Muscle of leg (tissue), 3 donors: ENCODE measurements at regions not wholly inside any gene's neighbourhood (a gene's known extent, or its start where the extent isn't known, plus 50 kb on each side); places are given as distances from the start of the nearest gene placed in this dataset.
"Not testable (repeated sequence)": the region's sequence is repeated elsewhere in the genome, so short reads cannot be mapped to it uniquely, and the experiment has no call there.

Source experiments
- DNase-seq: peaks from one replicate; pipeline ENCODE4 v3.0.0; 2013
- H3K27ac ChIP-seq: one replicate; pipeline ENCODE4 v1.5.1; 2013; ENCODE audit warnings: mild to moderate bottlenecking, low read length, control low read depth
- H3K27me3 ChIP-seq: one replicate; pipeline ENCODE4 v1.6.1; 2013; ENCODE audit warnings: low read length; ENCODE audit not compliant: control insufficient read depth, insufficient read depth
- H3K36me3 ChIP-seq: one replicate; pipeline ENCODE4 v1.6.1; 2013; ENCODE audit warnings: low read length; ENCODE audit not compliant: control insufficient read depth, insufficient read depth
- H3K4me1 ChIP-seq: one replicate; pipeline ENCODE4 v1.6.1; 2013; ENCODE audit warnings: low read length; ENCODE audit not compliant: control insufficient read depth, insufficient read depth
- H3K4me3 ChIP-seq: one replicate; pipeline ENCODE4 v1.5.1; 2013; ENCODE audit warnings: low read length, control low read depth
- H3K9me3 ChIP-seq: replicated peaks from 2 replicates; pipeline ENCODE4 v1.6.1; 2013; ENCODE audit warnings: low read depth, low read length; ENCODE audit not compliant: control insufficient read depth
- WGBS: methylation state at CpG from one replicate; pipeline ENCODE4 v1.1.5; 2013; ENCODE audit warnings: missing lambda C conversion rate; ENCODE audit not compliant: insufficient coverage; 5-methylcytosine and 5-hydroxymethylcytosine counted together

DNA sequence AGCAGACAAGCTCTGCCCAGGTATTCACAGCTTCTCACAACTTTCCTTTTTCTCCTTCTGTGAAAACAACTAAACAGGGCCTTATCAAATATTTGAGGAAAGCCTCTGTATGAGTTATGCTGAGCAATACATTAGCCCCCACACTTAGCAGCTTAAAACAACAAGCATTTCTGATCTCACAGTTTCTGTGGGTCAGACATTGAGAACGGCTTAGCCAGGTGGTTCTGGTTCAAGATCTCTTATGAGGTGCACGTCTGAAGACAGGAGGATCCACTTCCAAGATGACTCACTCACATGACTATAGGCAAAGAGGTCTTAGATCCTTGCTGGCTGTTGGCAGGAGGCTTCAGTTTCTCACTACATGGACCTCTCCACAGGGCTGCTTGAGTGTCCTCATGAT is 181.4 kb upstream of the WSCD1 start:
- no peak for DNase-seq
- Histone ChIP-seq H3K27ac (no peak overlapping the region), H3K36me3 (no peaks in the 10 kb centered on the region), H3K4me1 (peaks cover 4% of the 10 kb centered on the region), H3K9me3 (peaks cover 2% of the 10 kb centered on the region), H3K4me3 (no peak overlapping the region), H3K27me3 (no peaks in the 10 kb centered on the region)
- no CpG with 5 or more reads among the region's 2 CpGs for WGBS

DNA sequence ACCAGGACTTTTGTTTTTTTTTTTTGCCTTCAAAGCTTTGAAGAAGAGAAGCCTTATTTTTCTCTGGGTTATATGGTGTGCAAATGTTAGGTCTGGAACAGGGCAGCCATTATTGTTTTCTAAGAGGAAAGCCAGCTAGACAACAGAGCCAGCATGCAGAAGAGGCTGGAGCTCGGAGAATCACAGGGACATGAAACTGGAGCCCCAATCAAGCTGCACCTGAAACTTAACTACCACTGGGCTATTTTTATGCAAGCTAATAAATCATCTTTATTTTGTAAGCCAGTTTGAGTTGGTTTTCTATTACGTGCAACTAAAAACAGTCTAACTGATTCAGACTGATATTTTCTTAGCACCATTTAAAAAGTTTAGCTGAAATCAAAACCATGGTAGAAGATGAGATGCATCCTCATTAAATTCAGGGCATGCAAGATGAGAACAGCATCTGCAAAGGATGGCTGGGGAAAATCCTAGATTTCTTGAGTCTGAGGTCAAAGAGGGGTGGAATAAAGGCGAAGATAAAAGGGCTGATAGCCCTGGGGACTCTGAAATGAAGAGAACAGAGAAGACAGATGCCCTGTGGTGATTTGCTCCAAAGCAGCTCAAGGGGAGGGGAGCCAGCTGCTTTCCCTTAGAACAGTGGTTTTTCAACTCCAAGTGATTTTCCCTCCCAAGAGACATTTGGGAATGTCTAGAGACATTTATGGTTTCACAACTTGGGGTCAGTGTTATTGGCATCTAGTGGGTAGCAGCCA is 177.1 kb upstream of the WSCD1 start:
- Histone ChIP-seq H3K27me3 (no peaks in the 10 kb centered on the region), H3K36me3 (no peaks in the 10 kb centered on the region), H3K4me3 (no peak overlapping the region), H3K27ac (no peak overlapping the region), H3K9me3 (peaks cover 2% of the 10 kb centered on the region), H3K4me1 (peaks cover 6% of the 10 kb centered on the region)
- 29% methylated on average over 1 of the region's 3 CpGs for WGBS
- no peak for DNase-seq

DNA sequence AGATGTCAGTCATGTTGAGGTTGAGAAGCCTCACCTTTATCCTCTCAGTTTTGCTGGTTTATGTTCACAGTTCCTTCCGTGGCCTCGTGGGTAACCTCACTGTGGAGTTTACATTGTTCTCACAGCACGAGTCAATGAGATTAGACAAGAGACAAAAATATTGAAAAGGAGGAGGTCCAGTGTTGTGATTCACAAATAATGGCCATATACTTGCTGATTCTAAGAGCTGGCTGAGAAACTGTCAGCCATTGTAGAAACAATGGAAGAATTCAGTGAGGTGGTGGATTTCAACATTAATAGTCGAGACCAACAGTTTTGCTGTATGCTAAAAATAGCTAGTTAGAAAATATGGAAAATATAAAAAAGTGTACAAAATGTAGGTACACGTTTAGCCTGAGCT is 176.4 kb upstream of the WSCD1 start:
- peaks cover 2% of the 10 kb centered on the region for H3K9me3 ChIP-seq
- no peaks in the 10 kb centered on the region for H3K27me3 ChIP-seq
- 67% methylated on average over 1 of the region's 5 CpGs for WGBS
- peaks cover 6% of the 10 kb centered on the region for H3K4me1 ChIP-seq
- no peak for DNase-seq
- H3K27ac ChIP-seq = no peak overlapping the region
- no peaks in the 10 kb centered on the region for H3K36me3 ChIP-seq
- H3K4me3 ChIP-seq = no peak overlapping the region

DNA sequence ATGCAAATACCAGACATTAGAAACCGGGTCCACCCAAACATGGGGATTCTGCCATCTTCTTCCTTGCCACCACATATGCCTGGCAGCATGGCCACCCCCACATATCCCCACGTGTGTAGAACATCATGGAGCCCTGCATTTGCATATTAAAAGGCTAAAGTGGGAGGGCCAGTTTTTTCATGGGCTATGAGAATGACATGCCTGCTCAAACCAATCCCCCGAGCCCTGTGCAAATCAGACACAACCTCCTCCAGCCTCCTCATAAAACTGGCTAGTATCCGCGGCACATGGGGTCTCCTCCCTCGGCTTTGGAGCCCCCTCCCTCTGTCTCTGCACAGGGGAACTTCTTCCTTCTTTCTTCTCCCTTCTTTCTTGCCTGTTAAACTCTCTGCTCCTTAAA is 174.9 kb upstream of the WSCD1 start:
- no peak for DNase-seq
- Histone ChIP-seq H3K27me3 (no peaks in the 10 kb centered on the region), H3K4me1 (peaks cover 6% of the 10 kb centered on the region), H3K27ac (no peak overlapping the region), H3K9me3 (no peaks in the 10 kb centered on the region), H3K36me3 (no peaks in the 10 kb centered on the region), H3K4me3 (no peak overlapping the region)
- WGBS = 61% methylated on average over 4 of the region's 6 CpGs

DNA sequence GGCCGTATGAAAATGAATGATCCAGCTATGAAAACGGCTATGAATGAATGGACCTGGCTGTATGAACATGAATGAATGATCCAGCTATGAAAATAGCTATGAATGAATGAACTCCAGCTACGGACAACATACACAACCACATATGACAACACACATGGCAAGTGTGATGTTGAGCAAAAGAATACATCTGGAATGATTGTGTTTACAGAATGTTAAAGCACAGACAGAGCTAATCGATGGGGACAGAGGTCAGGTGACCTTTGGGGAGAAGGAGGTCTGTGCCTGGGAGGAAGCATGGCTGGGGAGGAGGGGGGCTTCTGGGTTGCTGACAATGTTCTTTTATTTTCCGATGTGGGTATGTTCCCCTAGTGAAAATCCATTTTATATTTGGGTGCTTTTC is 174.0 kb upstream of the WSCD1 start:
- 50% methylated on average over 1 of the region's 5 CpGs for whole genome bisulfite sequencing
- H3K27me3 ChIP-seq = no peaks in the 10 kb centered on the region

DNA sequence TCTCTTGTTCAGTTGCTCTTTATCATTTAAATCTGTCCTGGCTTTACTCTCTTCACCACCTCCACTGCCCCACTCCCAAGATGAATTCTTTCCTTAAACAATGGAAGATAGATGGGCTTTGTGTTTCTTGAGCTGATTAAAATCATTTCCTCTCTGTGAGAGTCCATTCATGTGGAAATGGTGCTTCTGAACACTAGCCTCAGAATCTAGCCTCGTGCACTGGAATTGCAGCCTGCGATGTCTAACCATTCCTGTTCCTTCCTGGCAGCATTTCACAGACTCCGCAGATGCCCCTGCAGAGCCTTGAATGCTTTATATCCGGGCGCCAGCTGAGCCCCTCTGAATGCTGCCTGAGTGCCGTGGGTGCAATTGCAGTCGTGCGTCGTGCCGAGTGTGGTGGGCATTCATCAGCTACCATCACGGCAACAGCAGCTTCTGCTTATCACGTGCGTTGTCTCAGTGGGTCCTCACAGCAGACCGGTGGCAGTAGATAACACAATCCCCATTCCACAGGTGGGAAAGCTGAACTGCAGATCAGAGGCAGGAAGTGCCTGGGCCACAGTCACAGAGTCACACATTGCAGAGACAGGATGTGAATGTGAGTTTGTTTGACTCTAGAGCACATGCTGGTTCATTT is 172.8 kb upstream of the WSCD1 start:
- Histone ChIP-seq H3K27me3 (no peaks in the 10 kb centered on the region), H3K27ac (no peak overlapping the region), H3K4me1 (peaks cover 9% of the 10 kb centered on the region), H3K9me3 (no peaks in the 10 kb centered on the region), H3K36me3 (no peaks in the 10 kb centered on the region), H3K4me3 (no peak overlapping the region)
- 25% methylated on average over 14 of the region's 14 CpGs for WGBS
- DNase-seq = no peak

More for the DNA sequence above, 174.0 kb upstream of the WSCD1 start:
- H3K9me3 ChIP-seq = no peaks in the 10 kb centered on the region
- no peaks in the 10 kb centered on the region for H3K36me3 ChIP-seq
- peaks cover 6% of the 10 kb centered on the region for H3K4me1 ChIP-seq
- no peak overlapping the region for H3K4me3 ChIP-seq
- no peak overlapping the region for H3K27ac ChIP-seq
- no peak for DNase-seq

DNA sequence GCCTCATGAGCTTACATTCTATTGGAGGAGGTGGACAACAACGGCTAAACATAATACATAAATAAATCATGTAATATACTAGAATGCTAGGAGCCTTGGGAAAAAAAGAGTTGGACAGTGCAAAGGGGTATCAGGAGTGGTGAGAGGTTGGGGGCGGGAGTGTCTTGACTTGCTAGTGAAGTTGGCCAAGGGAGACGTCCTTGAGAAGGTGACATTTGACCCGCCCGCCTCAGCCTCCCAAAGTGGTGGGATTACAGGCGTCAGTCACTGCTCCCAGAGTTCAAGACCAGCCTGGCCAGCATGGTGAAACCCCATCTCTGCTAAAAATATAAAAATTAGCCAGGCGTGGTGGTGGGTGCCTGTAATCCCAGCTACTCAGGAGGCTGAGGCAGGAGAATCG is 172.2 kb upstream of the WSCD1 start:
- not testable (repeated sequence) for H3K9me3 ChIP-seq, H3K27ac ChIP-seq, H3K27me3 ChIP-seq, DNase-seq, H3K4me3 ChIP-seq, H3K36me3 ChIP-seq
- H3K4me1 ChIP-seq = peaks cover 14% of the 10 kb centered on the region
- WGBS = 85% methylated on average over 4 of the region's 8 CpGs

DNA sequence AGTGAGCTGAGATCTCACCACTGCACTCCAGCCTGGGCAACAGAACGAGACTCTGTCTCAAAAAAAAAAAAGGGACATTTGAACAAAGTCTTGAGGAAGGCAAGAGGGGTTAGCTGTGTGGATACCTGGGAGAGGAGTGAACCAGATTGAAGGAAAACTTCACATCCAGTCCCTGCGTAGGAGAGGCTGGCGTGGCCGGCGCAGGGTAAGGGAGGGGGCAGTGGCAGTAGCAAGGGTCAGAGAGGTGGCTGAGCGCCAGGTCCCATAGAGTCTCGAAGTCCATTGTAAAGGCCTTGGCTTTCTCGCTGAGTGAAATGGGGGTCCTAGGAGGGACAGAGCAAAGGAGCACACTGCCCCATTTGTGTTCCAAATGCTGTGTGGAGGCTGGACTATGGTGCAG is 171.8 kb upstream of the WSCD1 start:
- no peaks in the 10 kb centered on the region for H3K36me3 ChIP-seq
- H3K4me1 ChIP-seq = peaks cover 15% of the 10 kb centered on the region
- H3K4me3 ChIP-seq = no peak overlapping the region
- H3K27me3 ChIP-seq = peaks cover 2% of the 10 kb centered on the region
- no peak for DNase-seq
- H3K27ac ChIP-seq = no peak overlapping the region
- H3K9me3 ChIP-seq = peaks cover 4% of the 10 kb centered on the region
- 97% methylated on average over 7 of the region's 8 CpGs for WGBS

DNA sequence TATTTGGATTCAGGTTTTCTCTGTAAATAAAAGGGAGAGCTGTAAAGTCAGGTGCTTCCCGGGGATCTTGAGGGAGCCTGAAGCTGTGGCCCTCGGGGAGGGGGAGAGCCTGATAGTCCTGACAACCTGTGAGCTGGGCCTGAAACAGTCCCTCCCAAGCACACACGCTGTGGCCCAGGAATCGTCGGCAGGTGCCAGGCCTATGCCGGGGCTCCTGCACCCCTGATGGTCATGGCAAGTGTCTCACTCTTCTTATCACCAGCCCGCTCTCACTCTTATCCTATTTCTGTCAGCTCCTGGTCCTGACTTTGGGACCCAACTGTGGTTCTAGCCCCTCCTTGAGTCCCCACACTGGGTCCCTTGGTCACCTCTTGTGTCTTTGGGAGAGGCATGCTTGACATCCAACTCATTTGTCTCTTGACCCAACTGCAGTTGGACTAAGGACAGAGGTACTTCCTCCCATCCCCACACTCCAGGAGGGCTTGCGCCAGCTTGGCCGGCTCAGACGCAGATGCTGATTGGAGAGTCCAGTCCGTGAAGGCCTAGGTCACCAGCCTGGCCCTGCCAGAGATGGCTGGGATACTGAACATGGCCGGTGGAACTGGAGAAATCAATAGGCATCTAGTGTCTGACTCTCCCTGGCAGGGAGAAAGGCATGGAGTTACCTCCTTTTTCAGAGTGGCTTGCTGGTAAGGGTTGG is 170.5 kb upstream of the WSCD1 start:
- Histone ChIP-seq H3K4me1 (peaks cover 13% of the 10 kb centered on the region), H3K27ac (no peak overlapping the region), H3K9me3 (peaks cover 9% of the 10 kb centered on the region), H3K36me3 (no peaks in the 10 kb centered on the region), H3K27me3 (peaks cover 2% of the 10 kb centered on the region), H3K4me3 (no peak overlapping the region)
- no peak for DNase-seq
- whole genome bisulfite sequencing = 81% methylated on average over 12 of the region's 12 CpGs

DNA sequence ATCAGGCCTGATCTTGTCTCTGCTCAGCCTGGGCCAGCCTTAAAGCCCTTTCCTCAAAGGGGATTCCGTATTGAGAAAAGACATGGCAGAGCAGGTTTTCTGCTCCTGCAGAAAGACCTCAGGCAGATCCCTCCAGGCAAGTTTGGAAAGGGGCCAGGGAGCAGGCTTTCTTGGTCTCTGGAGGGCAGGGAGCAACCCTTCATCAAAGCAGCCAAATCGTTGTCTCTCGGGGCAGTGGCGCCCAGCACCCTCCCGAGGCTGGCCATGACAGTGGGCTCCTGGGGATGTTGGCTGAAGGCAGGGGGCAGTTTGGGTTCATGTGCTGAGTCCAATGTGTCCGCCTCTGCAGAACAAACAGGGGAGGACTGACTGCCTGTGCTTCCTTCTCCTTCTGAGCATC is 168.4 kb upstream of the WSCD1 start:
- no peak overlapping the region for H3K4me3 ChIP-seq
- peaks cover 13% of the 10 kb centered on the region for H3K4me1 ChIP-seq
- WGBS = 44% methylated on average over 5 of the region's 6 CpGs
- no peak overlapping the region for H3K27ac ChIP-seq
- DNase-seq = no peak
- H3K27me3 ChIP-seq = peaks cover 2% of the 10 kb centered on the region
- no peaks in the 10 kb centered on the region for H3K36me3 ChIP-seq
- H3K9me3 ChIP-seq = peaks cover 9% of the 10 kb centered on the region
